OCI-LY1 (cell line): ENCODE measurements at regions not wholly inside any gene's neighbourhood (a gene's known extent, or its start where the extent isn't known, plus 50 kb on each side); places are given as distances from the start of the nearest gene placed in this dataset.

Experiments used
- CTCF ChIP-seq: fragments of 200-600 bp; sonication (generic), shearing (Covaris generic); IDR thresholded peaks from 2 replicates; pipeline ENCODE4 v1.5.1; 2017; ENCODE audit warnings: mild to moderate bottlenecking, antibody characterized with exemption, low read length, moderate library complexity, mixed read lengths
- EZH2 ChIP-seq: fragments of 200-600 bp; sonication (generic), shearing (Covaris generic); IDR thresholded peaks from 2 replicates; pipeline ENCODE4 v1.8.0; 2017; ENCODE audit warnings: borderline replicate concordance, mixed run types, mild to moderate bottlenecking, antibody characterized with exemption, low read length, moderate library complexity, mixed read lengths

GRCh38 chr3:194231929-194232832 lies 96.2 kb downstream of the HES1 start:
- TF ChIP-seq CTCF (no peak), EZH2 (no peak)
